GM18861 (cell line): ENCODE measurements at regions not wholly inside any gene's neighbourhood (a gene's known extent, or its start where the extent isn't known, plus 50 kb on each side); places are given as distances from the start of the nearest gene placed in this dataset.

ENCODE experiments used
- ATAC-seq: cut with Tn5 transposase; IDR thresholded peaks from one replicate; pipeline ENCODE4 v1.9.1; 2021; ENCODE audit not compliant: unreplicated experiment

GRCh38 chr3:82311901-82312300 is 550.5 kb upstream of the GBE1 start:
- no peak for ATAC-seq

- ATAC-seq: no peak
Measured at GRCh38 chr3:82308755-82309154, 547.3 kb upstream of the GBE1 start.

GRCh38 chr3:82306189-82306588 is 544.7 kb upstream of the GBE1 start:
- no peak for ATAC-seq

- ATAC-seq: no peak
Measured at GRCh38 chr3:82294609-82295008, 533.2 kb upstream of the GBE1 start.

GRCh38 chr3:82293867-82294266 is 532.4 kb upstream of the GBE1 start:
- peak; percentile 83 for ATAC-seq

GRCh38 chr3:82293435-82293834 is 532.0 kb upstream of the GBE1 start:
- ATAC-seq: no peak

- no peak for ATAC-seq
Measured at GRCh38 chr3:82287562-82287961, 526.1 kb upstream of the GBE1 start.

GRCh38 chr3:82281205-82281604 is 519.8 kb upstream of the GBE1 start:
- no peak for ATAC-seq

- ATAC-seq: no peak
Measured at GRCh38 chr3:82276992-82277391, 515.5 kb upstream of the GBE1 start.

GRCh38 chr3:82274897-82275296 is 513.5 kb upstream of the GBE1 start:
- ATAC-seq: no peak

- no peak for ATAC-seq
Measured at GRCh38 chr3:82265747-82266146, 504.3 kb upstream of the GBE1 start.

- no peak for ATAC-seq
Measured at GRCh38 chr3:82262193-82262592, 500.7 kb upstream of the GBE1 start.

- ATAC-seq: no peak
Measured at GRCh38 chr3:82261637-82262036, 500.2 kb upstream of the GBE1 start.

- ATAC-seq: no peak
Measured at GRCh38 chr3:82261013-82261412, 499.6 kb upstream of the GBE1 start.

GRCh38 chr3:82259994-82260393 is 498.5 kb upstream of the GBE1 start:
- no peak for ATAC-seq

- ATAC-seq: no peak
Measured at GRCh38 chr3:82240322-82240721, 478.9 kb upstream of the GBE1 start.

- no peak for ATAC-seq
Measured at GRCh38 chr3:82236257-82236656, 474.8 kb upstream of the GBE1 start.

- peak; percentile 65 for ATAC-seq
Measured at GRCh38 chr3:82229397-82229796, 468.0 kb upstream of the GBE1 start.

- no peak for ATAC-seq
Measured at GRCh38 chr3:82224661-82225060, 463.2 kb upstream of the GBE1 start.

GRCh38 chr3:82222401-82222800 is 461.0 kb upstream of the GBE1 start:
- ATAC-seq: no peak

GRCh38 chr3:82217571-82217970 is 456.1 kb upstream of the GBE1 start:
- no peak for ATAC-seq

GRCh38 chr3:82208002-82208710 is 446.7 kb upstream of the GBE1 start:
- ATAC-seq: no peak

- no peak for ATAC-seq
Measured at GRCh38 chr3:82202269-82202668, 440.8 kb upstream of the GBE1 start.
